Skeletal muscle tissue (tissue), 3 donors: ENCODE measurements at regions not wholly inside any gene's neighbourhood (a gene's known extent, or its start where the extent isn't known, plus 50 kb on each side); places are given as distances from the start of the nearest gene placed in this dataset.
A peak's percentile ranks its signal among the peaks of the same experiment; 100 is the strongest.
"Not testable (repeated sequence)": the region's sequence is repeated elsewhere in the genome, so short reads cannot be mapped to it uniquely, and the experiment has no call there.

Source experiments
- H3K27ac ChIP-seq: one replicate; pipeline ENCODE4 v1.7.0; 2013; ENCODE audit warnings: mild to moderate bottlenecking, low read depth, low read length, inconsistent platforms
- H3K27me3 ChIP-seq, 3 donors: one replicate each; pipeline ENCODE4 v1.7.0; 2013; ENCODE audit warnings: low read length in 3 of 3; ENCODE audit not compliant: control insufficient read depth in 3 of 3, insufficient read depth in 3 of 3
- H3K36me3 ChIP-seq, 3 donors: one replicate each; pipeline ENCODE4 v1.7.0; 2013; ENCODE audit warnings: low read length in 3 of 3; ENCODE audit not compliant: control insufficient read depth in 3 of 3, insufficient read depth in 3 of 3
- H3K4me1 ChIP-seq, 3 donors: one replicate each; pipeline ENCODE4 v1.7.0; 2013; ENCODE audit warnings: low read length in 3 of 3, mild to moderate bottlenecking in 3 of 3; ENCODE audit not compliant: control insufficient read depth in 3 of 3, insufficient read depth in 3 of 3
- H3K4me3 ChIP-seq, 3 donors: one replicate each; pipeline ENCODE4 v1.7.0; 2013; ENCODE audit warnings: low read length in 3 of 3
- H3K9ac ChIP-seq, 3 donors: one replicate each; pipeline ENCODE4 v1.7.0; 2013; ENCODE audit warnings: low read length in 3 of 3, mild to moderate bottlenecking in 3 of 3, moderate library complexity in 2 of 3, low read depth in 1 of 3
- H3K9me3 ChIP-seq, 3 donors: one replicate each; pipeline ENCODE4 v1.7.0; 2013; ENCODE audit warnings: low read length in 3 of 3; ENCODE audit not compliant: control insufficient read depth in 3 of 3
- donor health status: Osteomylitis.

- H3K4me1 ChIP-seq = peaks cover 0 to 6% (median 3%) of the 10 kb centered on the region in 3 donors
- no peak overlapping the region for H3K4me3 ChIP-seq
- H3K27ac ChIP-seq = no peak overlapping the region
- no peaks in the 10 kb centered on the region for H3K27me3 ChIP-seq
- no peaks in the 10 kb centered on the region for H3K36me3 ChIP-seq
- H3K9me3 ChIP-seq = no peaks in the 10 kb centered on the region
- H3K9ac ChIP-seq = no peak overlapping the region
These were observed 439.5 kb upstream of the NRP1 start for GRCh38 chr10:33773886-33774480.

GRCh38 chr10:33773253-33773573 lies 438.7 kb upstream of the NRP1 start:
- Histone ChIP-seq H3K36me3 (no peaks in the 10 kb centered on the region), H3K9me3 (no peaks in the 10 kb centered on the region), H3K27ac (no peak overlapping the region), H3K27me3 (no peaks in the 10 kb centered on the region), H3K9ac (no peak overlapping the region), H3K4me1 (peaks cover 0 to 6% (median 3%) of the 10 kb centered on the region in 3 donors), H3K4me3 (peak overlapping the region in 1 of 3 donors; percentile 54)

GRCh38 chr10:33772370-33773252 lies 438.1 kb upstream of the NRP1 start:
- peak overlapping the region in 1 of 3 donors; percentile 54 for H3K4me3 ChIP-seq
- no peaks in the 10 kb centered on the region for H3K36me3 ChIP-seq
- peaks cover 0 to 6% (median 3%) of the 10 kb centered on the region in 3 donors for H3K4me1 ChIP-seq
- H3K9me3 ChIP-seq = no peaks in the 10 kb centered on the region
- H3K9ac ChIP-seq = no peak overlapping the region
- no peak overlapping the region for H3K27ac ChIP-seq
- no peaks in the 10 kb centered on the region for H3K27me3 ChIP-seq

DNA sequence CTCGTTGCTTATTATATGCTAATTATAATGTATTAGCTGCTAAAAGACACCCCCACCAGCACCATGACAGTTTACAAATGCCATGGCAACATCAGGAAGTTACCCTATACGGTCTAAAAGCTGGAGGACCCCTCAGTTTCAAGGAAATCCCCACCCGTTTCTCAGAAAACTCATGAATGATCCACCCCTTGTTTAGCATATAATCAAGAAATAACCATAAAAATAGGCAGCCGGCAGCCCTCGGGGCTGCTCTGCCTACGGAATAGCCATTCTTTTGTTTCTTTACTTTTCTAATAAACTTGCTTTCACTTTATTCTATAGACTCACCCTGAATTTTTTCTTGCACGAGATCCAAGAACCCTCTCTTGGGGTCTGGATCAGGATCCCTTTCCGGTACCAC lies 437.4 kb upstream of the NRP1 start:
- not testable (repeated sequence) for H3K4me1 ChIP-seq, H3K4me3 ChIP-seq, H3K9ac ChIP-seq, H3K27ac ChIP-seq, H3K9me3 ChIP-seq, H3K36me3 ChIP-seq, H3K27me3 ChIP-seq

DNA sequence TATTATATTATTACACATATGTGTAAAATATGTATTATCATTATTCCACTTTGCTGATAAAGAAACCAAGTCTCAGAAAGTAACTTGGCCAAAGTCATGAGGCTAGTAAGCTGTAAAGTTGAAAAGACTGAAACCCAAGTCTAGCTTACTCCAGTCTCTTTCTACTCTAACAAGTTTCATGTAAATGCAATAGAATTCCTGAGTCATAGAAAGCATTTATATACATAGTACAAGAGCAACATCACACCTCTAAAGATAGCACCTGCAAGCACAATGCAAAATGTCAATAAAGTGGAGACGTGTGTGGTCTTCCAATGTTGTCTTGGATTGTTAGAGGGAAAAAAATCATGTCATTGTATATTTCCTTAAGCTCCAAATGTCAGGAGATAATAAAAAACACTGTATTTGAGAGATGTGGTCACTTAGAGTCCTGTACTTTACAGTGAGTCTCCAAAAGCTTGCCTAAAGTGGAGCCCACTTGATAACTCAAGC lies 430.3 kb upstream of the NRP1 start:
- no peak overlapping the region for H3K4me3 ChIP-seq
- H3K27me3 ChIP-seq = no peaks in the 10 kb centered on the region
- no peak overlapping the region for H3K9ac ChIP-seq
- H3K27ac ChIP-seq = no peak overlapping the region
- H3K36me3 ChIP-seq = no peaks in the 10 kb centered on the region
- H3K4me1 ChIP-seq = no peaks in the 10 kb centered on the region
- no peaks in the 10 kb centered on the region for H3K9me3 ChIP-seq

GRCh38 chr10:33760056-33760943 lies 425.8 kb upstream of the NRP1 start:
- Histone ChIP-seq H3K9me3 (no peaks in the 10 kb centered on the region), H3K4me1 (no peaks in the 10 kb centered on the region), H3K27me3 (no peaks in the 10 kb centered on the region), H3K4me3 (no peak overlapping the region), H3K9ac (no peak overlapping the region), H3K36me3 (no peaks in the 10 kb centered on the region), H3K27ac (no peak overlapping the region)

- no peak overlapping the region for H3K27ac ChIP-seq
- no peak overlapping the region for H3K4me3 ChIP-seq
- no peaks in the 10 kb centered on the region for H3K4me1 ChIP-seq
- no peak overlapping the region for H3K9ac ChIP-seq
- no peaks in the 10 kb centered on the region for H3K27me3 ChIP-seq
- no peaks in the 10 kb centered on the region for H3K9me3 ChIP-seq
- no peaks in the 10 kb centered on the region for H3K36me3 ChIP-seq
These were observed 424.7 kb upstream of the NRP1 start for GRCh38 chr10:33759191-33759590.

DNA sequence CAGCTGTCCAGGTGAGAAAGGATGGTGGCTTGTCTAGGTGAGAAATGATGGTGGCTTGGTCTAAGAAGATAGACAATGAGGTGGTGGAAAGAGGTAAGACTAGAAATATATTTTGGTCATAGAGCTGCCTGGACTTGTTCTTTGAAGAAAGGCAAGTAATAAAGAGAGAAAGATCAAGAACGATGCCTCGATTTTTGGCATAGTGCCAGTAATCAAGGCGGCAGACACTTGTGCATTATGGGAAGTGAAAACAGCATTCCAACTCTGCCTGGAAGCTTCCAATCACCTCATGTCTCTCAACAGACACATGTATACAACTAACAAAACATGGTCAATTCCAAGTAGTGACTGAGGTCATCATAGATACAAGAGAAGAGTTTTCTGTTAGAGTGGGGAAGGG lies 423.8 kb upstream of the NRP1 start:
- no peak overlapping the region for H3K4me3 ChIP-seq
- no peaks in the 10 kb centered on the region for H3K36me3 ChIP-seq
- no peaks in the 10 kb centered on the region for H3K27me3 ChIP-seq
- peaks cover 0 to under 1% (median 0%) of the 10 kb centered on the region in 3 donors for H3K4me1 ChIP-seq
- no peak overlapping the region for H3K27ac ChIP-seq
- H3K9ac ChIP-seq = no peak overlapping the region
- no peaks in the 10 kb centered on the region for H3K9me3 ChIP-seq

GRCh38 chr10:33754052-33754451 lies 419.6 kb upstream of the NRP1 start:
- H3K27ac ChIP-seq = no peak overlapping the region
- no peaks in the 10 kb centered on the region for H3K27me3 ChIP-seq
- H3K36me3 ChIP-seq = no peaks in the 10 kb centered on the region
- no peaks in the 10 kb centered on the region for H3K9me3 ChIP-seq
- H3K4me1 ChIP-seq = peaks cover 3 to 18% (median 6%) of the 10 kb centered on the region in 3 donors
- H3K4me3 ChIP-seq = no peak overlapping the region
- no peak overlapping the region for H3K9ac ChIP-seq
